GM19023 (cell line): ENCODE measurements at regions not wholly inside any gene's neighbourhood (a gene's known extent, or its start where the extent isn't known, plus 50 kb on each side); places are given as distances from the start of the nearest gene placed in this dataset.

Experiments used
- ATAC-seq: cut with Tn5 transposase; IDR thresholded peaks from one replicate; pipeline ENCODE4 v1.9.1; 2021; ENCODE audit warnings: mild to moderate bottlenecking, moderate library complexity; ENCODE audit not compliant: unreplicated experiment

- ATAC-seq: no peak
Observed at GRCh38 chr2:166568409-166568808, 74.4 kb upstream of the SCN7A start.

- ATAC-seq: no peak
Observed at GRCh38 chr2:166565501-166565900, 71.5 kb upstream of the SCN7A start.

- ATAC-seq: no peak
Observed at GRCh38 chr2:166563894-166564293, 69.8 kb upstream of the SCN7A start.

- no peak for ATAC-seq
Observed at GRCh38 chr2:166560022-166560421, 66.0 kb upstream of the SCN7A start.

GRCh38 chr2:166550923-166551322 is 56.9 kb upstream of the SCN7A start:
- ATAC-seq: no peak

DNA sequence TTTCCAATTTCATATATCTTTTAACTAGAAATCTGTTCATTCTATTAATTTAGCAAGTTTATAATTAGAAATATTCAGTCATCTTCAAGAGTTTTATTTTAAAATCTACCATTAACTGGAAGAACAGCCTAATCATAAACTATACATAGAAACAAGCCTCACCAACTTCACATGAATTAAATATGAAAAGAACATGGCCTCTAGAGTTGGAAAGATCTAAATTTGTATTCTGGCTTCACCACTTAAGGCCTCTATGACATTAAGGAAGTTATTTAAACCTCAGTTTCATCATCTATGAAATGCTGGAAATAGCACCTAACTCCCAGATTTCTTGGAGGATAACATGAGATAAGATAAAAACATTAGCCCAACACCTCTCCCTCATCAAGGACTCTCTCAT is 51.4 kb upstream of the SCN7A start:
- ATAC-seq: no peak
